B cell (primary cell): ENCODE measurements at regions not wholly inside any gene's neighbourhood (a gene's known extent, or its start where the extent isn't known, plus 50 kb on each side); places are given as distances from the start of the nearest gene placed in this dataset.

Experiments used
- ATAC-seq: fragments of 200-7000 bp; cut with Tn5 transposase; one replicate; pipeline ENCODE4 v1.10.0; 2021; ENCODE audit warnings: low read depth, mild to moderate bottlenecking, moderate number of reproducible peaks, moderate library complexity
- CTCF ChIA-PET: fragments of 350-600 bp; sonication (Branson Sonifier 250); formaldehyde crosslinking; loops from one replicate; lab custom pipeline; 2021; ENCODE audit warnings: antibody characterized with exemption, inconsistent platforms; lab: Charles Lee
- POLR2A ChIA-PET: fragments of 350-600 bp; sonication (Branson Sonifier 250); formaldehyde crosslinking; loops from one replicate; lab custom pipeline; 2021; ENCODE audit warnings: antibody characterized with exemption; lab: Charles Lee
- DNase-seq: peaks from one replicate; pipeline ENCODE4 v3.0.0; 2013
- H2AFZ ChIP-seq: 2 replicates; pipeline ENCODE4 v1.6.1; 2012; ENCODE audit warnings: mild to moderate bottlenecking, low read depth, low read length; ENCODE audit not compliant: insufficient read depth, poor library complexity, severe bottlenecking
- H3K27ac ChIP-seq, 2 donors: 1 replicate in 1 of 2; 2 replicates in 1 of 2; pipeline ENCODE4 v1.5.1; 2012 to 2013; ENCODE audit warnings: low read length in 2 of 2, mild to moderate bottlenecking in 2 of 2, moderate library complexity in 1 of 2
- H3K27me3 ChIP-seq, 4 experiments: fragments of 200-600 bp in 1 of 4; sonication (generic) in 1 of 4; replicated peaks in 1 of 4; 1 replicate in 2 of 4; 2 replicates in 2 of 4; pipeline versions ENCODE4 v1.6.1 to v1.7.0; 2013 to 2016; ENCODE audit warnings: low read length in 3 of 4, mild to moderate bottlenecking in 2 of 4, mixed read lengths in 1 of 4, moderate library complexity in 1 of 4; ENCODE audit not compliant: insufficient read depth in 4 of 4, control insufficient read depth in 3 of 4; ENCODE audit errors: control extremely low read depth in 1 of 4
- H3K36me3 ChIP-seq, 2 experiments: replicated peaks in 1 of 2; 1 replicate in 1 of 2; 2 replicates in 1 of 2; pipeline versions ENCODE4 v1.6.1 to v1.7.1; 2013; ENCODE audit warnings: low read length in 1 of 2; ENCODE audit not compliant: insufficient read depth in 2 of 2, control insufficient read depth in 1 of 2; ENCODE audit errors: control extremely low read depth in 1 of 2, extremely low read depth in 1 of 2
- H3K4me1 ChIP-seq, 2 donors: fragments of 200-600 bp in 1 of 2; sonication (generic) in 1 of 2; 1 replicate in 1 of 2; 2 replicates in 1 of 2; pipeline versions ENCODE4 v1.5.1 to v1.6.1; 2013 to 2017; ENCODE audit warnings: low read length in 2 of 2; ENCODE audit not compliant: control insufficient read depth in 2 of 2, insufficient read depth in 2 of 2
- H3K4me2 ChIP-seq: replicated peaks from 2 replicates; pipeline ENCODE3; 2012; ENCODE audit warnings: mild to moderate bottlenecking, low read depth, low read length; ENCODE audit not compliant: poor library complexity, severe bottlenecking
- H3K4me3 ChIP-seq, 5 experiments: fragments of 200-600 bp in 1 of 5; sonication (generic) in 1 of 5; 1 replicate in 3 of 5; 2 replicates in 2 of 5; pipeline versions ENCODE4 v1.5.1 to v1.7.0; 2011 to 2016; ENCODE audit warnings: low read length in 4 of 5, mild to moderate bottlenecking in 4 of 5, low read depth in 2 of 5, control low read depth in 1 of 5, moderate library complexity in 1 of 5; ENCODE audit not compliant: insufficient read depth in 1 of 5; ENCODE audit errors: control extremely low read depth in 1 of 5, extremely low read depth in 1 of 5
- H3K79me2 ChIP-seq: fragments of 200-600 bp; sonication (generic); one replicate; pipeline ENCODE4 v1.6.0; 2016; ENCODE audit warnings: low read length; ENCODE audit not compliant: control insufficient read depth, insufficient read depth
- H3K9ac ChIP-seq: fragments of 200-600 bp; sonication (generic); 2 replicates; pipeline ENCODE4 v1.6.1; 2017; ENCODE audit warnings: mild to moderate bottlenecking, low read length, moderate library complexity
- H3K9me3 ChIP-seq, 3 donors: one replicate each; pipeline versions ENCODE4 v1.6.1 to v1.7.1; 2013; ENCODE audit warnings: low read length in 2 of 3; ENCODE audit not compliant: control insufficient read depth in 2 of 3, insufficient read depth in 1 of 3; ENCODE audit errors: control extremely low read depth in 1 of 3
- H4K20me1 ChIP-seq: 2 replicates; pipeline ENCODE4 v1.6.0; 2012; ENCODE audit warnings: mild to moderate bottlenecking, low read length; ENCODE audit not compliant: insufficient read depth, control insufficient read depth, poor library complexity, severe bottlenecking
- H3K27ac Mint-ChIP-seq: one replicate; pipeline ENCODE4 v1.8.0; 2021; ENCODE audit warnings: mixed read lengths
- H3K27me3 Mint-ChIP-seq: one replicate; pipeline ENCODE4 v1.8.0; 2021; ENCODE audit warnings: mixed read lengths
- H3K4me1 Mint-ChIP-seq: one replicate; pipeline ENCODE4 v1.8.0; 2021; ENCODE audit warnings: mixed read lengths
- H3K4me3 Mint-ChIP-seq: one replicate; pipeline ENCODE4 v1.8.0; 2021; ENCODE audit warnings: mixed read lengths
- H3K9me3 Mint-ChIP-seq: one replicate; pipeline ENCODE4 v1.8.0; 2022; ENCODE audit warnings: mixed read lengths; ENCODE audit not compliant: insufficient read depth
- EZH2 ChIP-seq: IDR thresholded peaks from 2 replicates; pipeline ENCODE4 v1.6.1; 2012; ENCODE audit warnings: borderline replicate concordance, low read depth, mild to moderate bottlenecking, moderate library complexity, low read length; ENCODE audit not compliant: insufficient read depth, poor library complexity, severe bottlenecking
- WGBS: methylation state at CpG from one replicate; pipeline ENCODE4 v1.1.5; 2013; ENCODE audit warnings: missing lambda C conversion rate; ENCODE audit not compliant: insufficient coverage; 5-methylcytosine and 5-hydroxymethylcytosine counted together
- intact Hi-C: fragments of 100-400 bp; cut with micrococcal nuclease; formaldehyde crosslinking; loops from one replicate; pipeline ENCODE4 v1.10.0; 2022
- TF ChIP-seq, protein P1 (sequence below): fragments of 200-600 bp; IDR thresholded peaks from one replicate; pipeline ENCODE4 v1.8.0; 2022; ENCODE audit warnings: antibody characterized with exemption, mild to moderate bottlenecking

DNA sequence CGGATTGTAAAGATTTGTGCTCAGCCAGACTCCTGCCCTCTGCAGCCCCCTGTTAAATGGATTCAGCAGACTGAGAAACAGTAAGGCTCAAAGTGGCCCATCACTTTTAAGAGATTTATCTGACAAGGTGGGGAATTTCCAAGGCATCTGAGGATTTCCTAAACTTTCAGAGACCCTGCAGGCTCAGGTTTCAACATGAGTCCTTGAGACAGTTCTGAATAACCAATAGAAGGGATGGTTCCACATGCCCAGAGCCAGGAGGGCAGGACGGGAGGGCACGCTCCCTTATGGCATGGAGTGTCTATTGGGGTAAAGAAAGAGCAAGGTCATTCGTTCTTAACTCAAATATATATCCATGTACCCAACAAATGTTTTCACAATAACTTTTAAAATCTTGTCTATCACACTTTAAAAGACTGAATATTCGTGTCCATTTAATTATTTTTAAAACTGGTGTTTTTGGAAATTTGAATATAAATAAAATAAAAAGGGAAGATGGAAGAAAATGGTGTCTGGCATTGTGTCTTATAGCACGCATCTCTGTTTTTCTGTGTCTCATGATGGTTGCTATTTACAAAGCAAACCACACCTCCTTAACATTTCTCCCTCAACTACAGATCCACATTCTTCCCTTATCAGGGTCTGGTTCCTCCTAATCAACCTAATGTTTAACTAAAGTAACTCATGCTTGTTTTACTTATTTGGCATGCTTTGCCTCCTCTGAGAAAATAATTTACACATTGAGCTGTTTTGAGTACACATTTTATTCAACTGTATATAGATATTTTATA is 56.0 kb upstream of the DSG1 start:
- H3K9me3 Mint-ChIP-seq = no peaks in the 10 kb centered on the region
- H3K27me3 ChIP-seq = no peaks in the 10 kb centered on the region
- DNase-seq (no peak), ATAC-seq (no peak)
- no peak overlapping the region for H3K27ac ChIP-seq
- H3K79me2 ChIP-seq = no peaks in the 10 kb centered on the region
- no peaks in the 10 kb centered on the region for H3K4me1 Mint-ChIP-seq
- H3K9ac ChIP-seq = no peak overlapping the region
- H2AFZ ChIP-seq = no peak overlapping the region
- H3K27me3 Mint-ChIP-seq = no peaks in the 10 kb centered on the region
- H3K4me3 ChIP-seq = no peak overlapping the region
- no peak overlapping the region for H3K27ac Mint-ChIP-seq
- H3K36me3 ChIP-seq = no peaks in the 10 kb centered on the region
- WGBS = 86% methylated on average over 1 of the region's 6 CpGs
- H3K4me1 ChIP-seq = no peaks in the 10 kb centered on the region
- CTCF ChIA-PET = no interaction called here
- H4K20me1 ChIP-seq = no peaks in the 10 kb centered on the region
- no peak overlapping the region for H3K4me3 Mint-ChIP-seq
- TF ChIP-seq, protein P1, sequence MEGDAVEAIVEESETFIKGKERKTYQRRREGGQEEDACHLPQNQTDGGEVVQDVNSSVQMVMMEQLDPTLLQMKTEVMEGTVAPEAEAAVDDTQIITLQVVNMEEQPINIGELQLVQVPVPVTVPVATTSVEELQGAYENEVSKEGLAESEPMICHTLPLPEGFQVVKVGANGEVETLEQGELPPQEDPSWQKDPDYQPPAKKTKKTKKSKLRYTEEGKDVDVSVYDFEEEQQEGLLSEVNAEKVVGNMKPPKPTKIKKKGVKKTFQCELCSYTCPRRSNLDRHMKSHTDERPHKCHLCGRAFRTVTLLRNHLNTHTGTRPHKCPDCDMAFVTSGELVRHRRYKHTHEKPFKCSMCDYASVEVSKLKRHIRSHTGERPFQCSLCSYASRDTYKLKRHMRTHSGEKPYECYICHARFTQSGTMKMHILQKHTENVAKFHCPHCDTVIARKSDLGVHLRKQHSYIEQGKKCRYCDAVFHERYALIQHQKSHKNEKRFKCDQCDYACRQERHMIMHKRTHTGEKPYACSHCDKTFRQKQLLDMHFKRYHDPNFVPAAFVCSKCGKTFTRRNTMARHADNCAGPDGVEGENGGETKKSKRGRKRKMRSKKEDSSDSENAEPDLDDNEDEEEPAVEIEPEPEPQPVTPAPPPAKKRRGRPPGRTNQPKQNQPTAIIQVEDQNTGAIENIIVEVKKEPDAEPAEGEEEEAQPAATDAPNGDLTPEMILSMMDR = no peak
- no peak for TF ChIP-seq EZH2
- intact Hi-C loops = no loop called here
- H3K9me3 ChIP-seq = no peaks in the 10 kb centered on the region
- POLR2A ChIA-PET = no interaction called here
- H3K4me2 ChIP-seq = no peak overlapping the region

DNA sequence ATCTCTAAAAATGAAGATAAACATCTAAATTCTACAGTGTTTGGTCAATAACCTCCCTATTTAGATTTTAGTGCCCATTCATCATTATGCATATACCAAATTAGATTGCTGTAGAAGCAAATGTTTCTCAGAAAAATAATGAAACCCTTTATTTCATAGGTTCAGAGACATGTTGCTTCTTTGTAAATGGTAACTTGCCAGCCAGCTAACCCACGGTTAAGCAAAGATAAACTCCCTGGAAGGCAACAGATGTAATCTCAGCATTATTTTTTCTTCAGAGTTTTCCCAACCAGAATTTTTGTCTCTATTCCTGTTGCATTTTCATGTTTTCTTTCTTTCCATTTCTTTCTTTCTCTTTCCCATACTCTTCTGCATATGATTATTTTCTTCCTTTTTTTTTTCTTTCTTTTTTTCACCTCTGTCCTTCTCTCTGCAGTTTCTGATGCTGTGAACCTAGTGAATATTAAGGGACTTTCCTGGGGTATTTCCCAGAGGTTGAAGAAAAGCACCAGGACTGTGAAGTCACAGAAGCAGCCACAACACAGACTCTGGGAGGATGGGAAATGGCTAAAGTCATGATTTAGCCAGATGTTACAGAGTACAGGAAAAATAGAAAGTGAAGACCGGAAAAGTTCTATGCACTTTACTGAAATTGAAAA is 50.0 kb upstream of the DSG1 start:
- H3K4me1 Mint-ChIP-seq = no peaks in the 10 kb centered on the region
- Histone ChIP-seq H3K4me1 (no peaks in the 10 kb centered on the region), H2AFZ (no peak overlapping the region), H3K27me3 (no peaks in the 10 kb centered on the region), H3K27ac (no peak overlapping the region), H3K4me3 (no peak overlapping the region), H3K9ac (no peak overlapping the region), H4K20me1 (no peaks in the 10 kb centered on the region), H3K36me3 (no peaks in the 10 kb centered on the region), H3K4me2 (no peak overlapping the region), H3K9me3 (no peaks in the 10 kb centered on the region), H3K79me2 (no peaks in the 10 kb centered on the region)
- H3K27me3 Mint-ChIP-seq = no peaks in the 10 kb centered on the region
- no peak overlapping the region for H3K27ac Mint-ChIP-seq
- no peak for TF ChIP-seq EZH2
- TF ChIP-seq, protein P1 = no peak
- POLR2A ChIA-PET = no interaction called here
- intact Hi-C loops = no loop called here
- CTCF ChIA-PET = no interaction called here
- WGBS = no CpG with 5 or more reads among the region's 2 CpGs
- DNase-seq = no peak
- H3K9me3 Mint-ChIP-seq = no peaks in the 10 kb centered on the region
- no peak overlapping the region for H3K4me3 Mint-ChIP-seq
- ATAC-seq = no peak
